ENCODE measurements at regions not wholly inside any gene's neighbourhood (a gene's known extent, or its start where the extent isn't known, plus 50 kb on each side); places are given as distances from the start of the nearest gene placed in this dataset.

- Histone ChIP-seq H3K4me3 (ENCODE audit: low read depth in 2 of 2, low read length in 1 of 2) (no peak overlapping the region), H3K27ac (ENCODE audit: low read depth in 2 of 2, low read length in 1 of 2) (no peak overlapping the region)
These were observed 1879.2 kb upstream of the CDH9 start for GRCh38 chr5:28917631-28918030.

More at GRCh38 chr5:28917631-28918030, 1879.2 kb upstream of the CDH9 start:
- Histone ChIP-seq H3K79me2 (ENCODE audit: insufficient read depth) (no peaks in the 10 kb centered on the region), H3K4me1 (ENCODE audit: control insufficient read depth in 1 of 2, insufficient read depth in 2 of 2, low read depth in 1 of 2, low read length in 1 of 2) (no peaks in the 10 kb centered on the region), H3F3A (replicated peaks; ENCODE audit: insufficient read depth) (no peaks in the 10 kb centered on the region), H3K9me3 (no peaks in the 10 kb centered on the region), H4K20me1 (ENCODE audit: insufficient read depth) (no peaks in the 10 kb centered on the region), H3K9ac (no peak overlapping the region), H3K27me3 (ENCODE audit: insufficient read depth) (no peaks in the 10 kb centered on the region), H3K4me2 (no peak overlapping the region), H3K9me2 (no peaks in the 10 kb centered on the region), H3K36me3 (replicated peaks in 1 of 2; ENCODE audit: control insufficient read depth in 1 of 2, insufficient read depth in 2 of 2, low read length in 1 of 2) (no peaks in the 10 kb centered on the region), H2AFZ (ENCODE audit: low read depth) (no peak overlapping the region)
- DNase-seq, result no peak
- ChIA-PET CTCF (no interaction called here), POLR2A (no interaction called here)
- 9% methylated on average over 2 of the region's 2 CpGs for WGBS (ENCODE audit: low lambda C conversion rate)
- TF ChIP-seq RXRA (IDR thresholded peaks at IDR 0.05; ENCODE audit: borderline replicate concordance, low read depth), result no peak
- TF ChIP-seq TCF12 (IDR thresholded peaks at IDR 0.05), result no peak
- no peak for TF ChIP-seq NRF1 (IDR thresholded peaks at IDR 0.05; ENCODE audit: low read depth, low read length)
- TF ChIP-seq IRF3 (IDR thresholded peaks at IDR 0.05; ENCODE audit: low read depth, low read length), result no peak
- no peak for TF ChIP-seq SIN3A (IDR thresholded peaks at IDR 0.05; ENCODE audit: borderline replicate concordance, low read depth, low read length)
- TF ChIP-seq CHD2 (IDR thresholded peaks at IDR 0.05; ENCODE audit: low read length, partially characterized antibody), result no peak
- TF ChIP-seq YY1 (IDR thresholded peaks at IDR 0.05; ENCODE audit: low read depth), result no peak
- no peak for TF ChIP-seq PBX3 (IDR thresholded peaks at IDR 0.05)
- TF ChIP-seq TAF1 (IDR thresholded peaks at IDR 0.05; ENCODE audit: borderline replicate concordance, low read depth, low read length), result no peak
- TF ChIP-seq FOXM1 (IDR thresholded peaks at IDR 0.05; ENCODE audit: low read depth), result no peak
- no peak for TF ChIP-seq REST (IDR thresholded peaks at IDR 0.05; ENCODE audit: low read depth, low read length)
- TF ChIP-seq EZH2phosphoT487 (IDR thresholded peaks at IDR 0.05; ENCODE audit: borderline replicate concordance, low read depth), result no peak
- TF ChIP-seq, protein P1, sequence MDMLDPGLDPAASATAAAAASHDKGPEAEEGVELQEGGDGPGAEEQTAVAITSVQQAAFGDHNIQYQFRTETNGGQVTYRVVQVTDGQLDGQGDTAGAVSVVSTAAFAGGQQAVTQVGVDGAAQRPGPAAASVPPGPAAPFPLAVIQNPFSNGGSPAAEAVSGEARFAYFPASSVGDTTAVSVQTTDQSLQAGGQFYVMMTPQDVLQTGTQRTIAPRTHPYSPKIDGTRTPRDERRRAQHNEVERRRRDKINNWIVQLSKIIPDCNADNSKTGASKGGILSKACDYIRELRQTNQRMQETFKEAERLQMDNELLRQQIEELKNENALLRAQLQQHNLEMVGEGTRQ (IDR thresholded peaks at IDR 0.05; ENCODE audit: borderline replicate concordance, low read depth, low read length), result no peak
- no peak for TF ChIP-seq RFX5 (IDR thresholded peaks at IDR 0.05; ENCODE audit: low read length)

All from SK-N-SH (cell line).